Heart left ventricle (tissue), 13 donors: ENCODE measurements at regions not wholly inside any gene's neighbourhood (a gene's known extent, or its start where the extent isn't known, plus 50 kb on each side); places are given as distances from the start of the nearest gene placed in this dataset.

Source experiments
- POLR2A ChIP-seq, 2 donors: fragments of 450-650 bp; IDR thresholded peaks; one replicate each; pipeline ENCODE4 v1.6.1; 2017; ENCODE audit warnings: antibody characterized with exemption in 2 of 2, mild to moderate bottlenecking in 2 of 2, moderate library complexity in 2 of 2
- TF ChIP-seq, protein P1 (sequence below), 12 donors: fragments of 200-600 bp; sonication (generic) in 4 of 12; IDR thresholded peaks; one replicate each; pipeline versions ENCODE4 v1.5.0 to v1.8.0; 2018 to 2022; ENCODE audit warnings: antibody characterized with exemption in 12 of 12, mild to moderate bottlenecking in 5 of 12
- donor health status: ischemic (EF 13 %, LVEDD 7.1; RV severe dilation, severe dysfunction).
- donor health status: DM: no; HTN: yes; CAD: no.
- donor health status: DM: no; HTN: no; CAD: no.
- donor health status: ischemic (EF 25% LVEDD 6.9; RV normal size, moderate dysfunction).
- donor health status: ischemic (EF 25% LVEDD 5.7; RV mildly dilated, moderate dysfunction).
- donor health status: ischemic (EF 35%, LVEDD 5.7; RV mildly dilated, moderate dysfunction).
- donor health status: nonischemic (EF 11% LVEDD 7.7; RV severe dilation, severe dysfunction).
- donor health status: DM: yes; HTN: yes; CAD: no.
- donor health status: PGD.
- donor health status: ischemic (EF 29% LVEDD 5.4; RV normal size, mild dysfunction).
- donor health status: nonischemic (EF 23%, LVEDD 6.1; RV moderate dilation, normal function).

- TF ChIP-seq, protein P1, sequence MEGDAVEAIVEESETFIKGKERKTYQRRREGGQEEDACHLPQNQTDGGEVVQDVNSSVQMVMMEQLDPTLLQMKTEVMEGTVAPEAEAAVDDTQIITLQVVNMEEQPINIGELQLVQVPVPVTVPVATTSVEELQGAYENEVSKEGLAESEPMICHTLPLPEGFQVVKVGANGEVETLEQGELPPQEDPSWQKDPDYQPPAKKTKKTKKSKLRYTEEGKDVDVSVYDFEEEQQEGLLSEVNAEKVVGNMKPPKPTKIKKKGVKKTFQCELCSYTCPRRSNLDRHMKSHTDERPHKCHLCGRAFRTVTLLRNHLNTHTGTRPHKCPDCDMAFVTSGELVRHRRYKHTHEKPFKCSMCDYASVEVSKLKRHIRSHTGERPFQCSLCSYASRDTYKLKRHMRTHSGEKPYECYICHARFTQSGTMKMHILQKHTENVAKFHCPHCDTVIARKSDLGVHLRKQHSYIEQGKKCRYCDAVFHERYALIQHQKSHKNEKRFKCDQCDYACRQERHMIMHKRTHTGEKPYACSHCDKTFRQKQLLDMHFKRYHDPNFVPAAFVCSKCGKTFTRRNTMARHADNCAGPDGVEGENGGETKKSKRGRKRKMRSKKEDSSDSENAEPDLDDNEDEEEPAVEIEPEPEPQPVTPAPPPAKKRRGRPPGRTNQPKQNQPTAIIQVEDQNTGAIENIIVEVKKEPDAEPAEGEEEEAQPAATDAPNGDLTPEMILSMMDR (IDR thresholded peaks at IDR 0.05), result no peak
- no peak for TF ChIP-seq POLR2A (IDR thresholded peaks at IDR 0.05)
Measured at GRCh38 chr3:98971169-98971681, 69.7 kb upstream of the DCBLD2 start.
